GM12878 (cell line): ENCODE measurements at regions not wholly inside any gene's neighbourhood (a gene's known extent, or its start where the extent isn't known, plus 50 kb on each side); places are given as distances from the start of the nearest gene placed in this dataset.

ENCODE experiments used
- ATAC-seq: fragments of 200-7000 bp; cut with Tn5 transposase; 3 replicates; pipeline ENCODE4 v1.9.1; 2020; ENCODE audit warnings: mild to moderate bottlenecking, moderate library complexity
- BruUV-seq: library from RNA; stranded (reverse); fragments of 400-500 nt; replicated peaks from 2 replicates; lab custom pipeline; 2021; lab: Mats Ljungman, UMichigan
- CTCF ChIA-PET: fragments of 300-600 bp; sonication (Branson Sonifier 250); formaldehyde crosslinking; extraction: SDS; loops from one replicate; lab custom pipeline; 2021; ENCODE audit warnings: inconsistent platforms; lab: Yijun Ruan, JAX
- POLR2A ChIA-PET: fragments of 350-600 bp; formaldehyde crosslinking; extraction: SDS; loops from one replicate; lab custom pipeline; 2021; ENCODE audit warnings: inconsistent platforms; lab: Charles Lee
- RAD21 ChIA-PET: fragments of 300-600 bp; sonication (Branson Sonifier 250); formaldehyde crosslinking; loops from one replicate; lab custom pipeline; 2023; ENCODE audit warnings: antibody characterized with exemption; ENCODE audit not compliant: unreplicated experiment; lab: Charles Lee
- SMC1A ChIA-PET: fragments of 300-600 bp; sonication (Branson Sonifier 250); formaldehyde crosslinking; loops from one replicate; lab custom pipeline; 2023; ENCODE audit not compliant: unreplicated experiment, uncharacterized antibody; lab: Charles Lee
- DNase-seq: peaks from one replicate; pipeline ENCODE4 v3.0.0-alpha.2; 2011; ENCODE audit warnings: low read depth, low spot score
- FAIRE-seq: peaks from 3 replicates; lab custom pipeline; 2011; peaks lifted over from hg19 to GRCh38; lab: Jason Lieb, UNC
- H2AFZ ChIP-seq: 2 replicates; pipeline ENCODE4 v1.6.0; 2011; ENCODE audit warnings: low read depth, low read length, control low read depth; ENCODE audit not compliant: control insufficient read depth
- H3K27ac ChIP-seq: 2 replicates; pipeline ENCODE4 v1.5.1; 2011; ENCODE audit warnings: control low read depth; ENCODE audit not compliant: control insufficient read depth, insufficient read depth
- H3K27me3 ChIP-seq, 2 experiments: replicated peaks in 1 of 2; 2 replicates each; pipeline versions ENCODE4 v1.6.0 to v1.6.1; 2011; ENCODE audit warnings: low read length in 1 of 2; ENCODE audit not compliant: control insufficient read depth in 2 of 2, insufficient read depth in 2 of 2
- H3K36me3 ChIP-seq, 2 experiments: 2 replicates each; pipeline ENCODE4 v1.5.1; 2011; ENCODE audit warnings: low read length in 1 of 2; ENCODE audit not compliant: control insufficient read depth in 2 of 2, insufficient read depth in 2 of 2
- H3K4me1 ChIP-seq: 2 replicates; pipeline ENCODE4 v1.6.1; 2011; ENCODE audit warnings: mild to moderate bottlenecking, low read length, moderate library complexity, mixed read lengths; ENCODE audit not compliant: control insufficient read depth, insufficient read depth
- H3K4me2 ChIP-seq: 2 replicates; pipeline ENCODE4 v1.6.0; 2011; ENCODE audit warnings: control low read depth; ENCODE audit not compliant: control insufficient read depth, insufficient read depth
- H3K4me3 ChIP-seq: fragments of 200-600 bp; sonication (generic); 2 replicates; pipeline ENCODE4 v1.5.1; 2016
- H3K79me2 ChIP-seq: 2 replicates; pipeline ENCODE4 v1.6.0; 2011; ENCODE audit warnings: low read length; ENCODE audit not compliant: control insufficient read depth, insufficient read depth
- H3K9ac ChIP-seq: 2 replicates; pipeline ENCODE4 v1.8.0; 2011; ENCODE audit warnings: low read length, control low read depth, mixed read lengths; ENCODE audit not compliant: control insufficient read depth, insufficient read depth
- H3K9me3 ChIP-seq: replicated peaks from 3 replicates; pipeline ENCODE4 v1.5.1; 2011; ENCODE audit warnings: mild to moderate bottlenecking, low read length; ENCODE audit not compliant: control insufficient read depth, insufficient read depth
- H4K20me1 ChIP-seq: 2 replicates; pipeline ENCODE4 v1.6.0; 2011; ENCODE audit not compliant: control insufficient read depth, insufficient read depth
- CHD4 ChIP-seq: fragments of 200-600 bp; sonication (generic); IDR thresholded peaks from 2 replicates; pipeline ENCODE4 v1.6.1; 2016; ENCODE audit warnings: mild to moderate bottlenecking
- EGR1 ChIP-seq, 2 experiments: IDR thresholded peaks; 1 replicate in 1 of 2; 2 replicates in 1 of 2; pipeline ENCODE4 v1.6.1; 2011 to 2012; ENCODE audit warnings: low read depth in 2 of 2, low read length in 2 of 2, borderline replicate concordance in 1 of 2, mild to moderate bottlenecking in 1 of 2, moderate library complexity in 1 of 2
- FOXK2 ChIP-seq: fragments of 450-650 bp; IDR thresholded peaks from 2 replicates; pipeline ENCODE4 v1.6.1; 2017; ENCODE audit warnings: mild to moderate bottlenecking, moderate library complexity
- HSF1 ChIP-seq: fragments of 150-350 bp; IDR thresholded peaks from 2 replicates; pipeline ENCODE4 v1.6.1; 2014; ENCODE audit warnings: mild to moderate bottlenecking, low read depth, low read length
- JUND ChIP-seq: IDR thresholded peaks from 2 replicates; pipeline ENCODE4 v1.6.1; 2012; ENCODE audit warnings: low read depth, mild to moderate bottlenecking, low read length, improper control_type of control experiment, moderate library complexity
- MEF2A ChIP-seq: IDR thresholded peaks from 2 replicates; pipeline ENCODE4 v1.6.1; 2011; ENCODE audit warnings: low read depth, mild to moderate bottlenecking, low read length, moderate library complexity; ENCODE audit not compliant: insufficient read depth
- PAX5 ChIP-seq: IDR thresholded peaks from 2 replicates; pipeline ENCODE4 v1.6.1; 2011; ENCODE audit warnings: low read depth, low read length, borderline replicate concordance
- PAX8 ChIP-seq: fragments of 450-650 bp; IDR thresholded peaks from 2 replicates; pipeline ENCODE4 v1.6.1; 2017; ENCODE audit warnings: mild to moderate bottlenecking, moderate library complexity
- PRDM15 ChIP-seq: fragments of 450-650 bp; formaldehyde crosslinking; IDR thresholded peaks from 2 replicates; pipeline ENCODE4 v1.4.0; 2020; ENCODE audit warnings: mild to moderate bottlenecking, moderate library complexity
- RELA ChIP-seq: fragments of 450-650 bp; IDR thresholded peaks from 2 replicates; pipeline ENCODE4 v1.8.0; 2014; ENCODE audit warnings: borderline replicate concordance; ENCODE audit not compliant: partially characterized antibody
- RELB ChIP-seq: fragments of 450-650 bp; IDR thresholded peaks from 2 replicates; pipeline ENCODE4 v1.6.1; 2017; ENCODE audit warnings: low read depth, mild to moderate bottlenecking, moderate library complexity
- SREBF1 ChIP-seq: IDR thresholded peaks from 2 replicates; pipeline ENCODE4 v1.6.1; 2012; ENCODE audit warnings: mild to moderate bottlenecking, low read length
- SUPT20H ChIP-seq: IDR thresholded peaks from 2 replicates; pipeline ENCODE4 v1.6.1; 2011; ENCODE audit warnings: low read depth, mild to moderate bottlenecking, low read length, moderate library complexity, borderline replicate concordance; ENCODE audit not compliant: control insufficient read depth
- TARDBP ChIP-seq: IDR thresholded peaks from 2 replicates; pipeline ENCODE4 v1.6.1; 2016; ENCODE audit warnings: borderline replicate concordance
- TCF3 ChIP-seq: IDR thresholded peaks from 2 replicates; pipeline ENCODE4 v1.6.1; 2012; ENCODE audit warnings: low read depth, mild to moderate bottlenecking, low read length, borderline replicate concordance; ENCODE audit not compliant: insufficient read depth
- ZZZ3 ChIP-seq: IDR thresholded peaks from 2 replicates; pipeline ENCODE4 v1.6.1; 2011; ENCODE audit warnings: low read depth; ENCODE audit not compliant: control insufficient read depth, insufficient read length
- WGBS: methylation state at CpG from one replicate; pipeline ENCODE4 v1.1.6; 2016; ENCODE audit warnings: low lambda C conversion rate; ENCODE audit not compliant: insufficient replicate concordance, insufficient coverage; ENCODE audit errors: missing lambda C conversion rate; 5-methylcytosine and 5-hydroxymethylcytosine counted together
- in situ Hi-C: fragments of 300-500 bp; cut with MboI; formaldehyde crosslinking; loops from 9 replicates; pipeline ENCODE4 v1.14.3; 2018; ENCODE audit warnings: mixed read lengths
- intact Hi-C: fragments of 100-400 bp; cut with micrococcal nuclease; formaldehyde crosslinking; loops from one replicate; pipeline ENCODE4 v1.14.2; 2022; ENCODE audit not compliant: unreplicated experiment

- TF ChIP-seq ZZZ3 (no peak), EGR1 (IDR thresholded peaks at IDR 0.05; ENCODE audit: borderline replicate concordance in 1 of 2, low read depth in 2 of 2, low read length in 2 of 2) (no peak), MEF2A (no peak)
Measured at GRCh38 chr3:89617706-89618105, 510.3 kb downstream of the EPHA3 start (continued).

- H3K9ac ChIP-seq = no peak overlapping the region
- no peak overlapping the region for H3K4me2 ChIP-seq
- no peak overlapping the region for H3K4me3 ChIP-seq
- ATAC-seq = no peak
- H3K79me2 ChIP-seq = no peaks in the 10 kb centered on the region
- FAIRE-seq = no peak
- RAD21 ChIA-PET = interaction anchor here (1.5 kb wide), 1 partner anchor 473 kb away, joined by 6 read pairs; no protein-coding TSS in a partner anchor
- no peaks in the 10 kb centered on the region for H4K20me1 ChIP-seq
- POLR2A ChIA-PET = interaction anchor here (0.6 kb wide), 1 partner anchor 17 kb away, joined by 4 read pairs; no protein-coding TSS in a partner anchor
- SMC1A ChIA-PET = interaction anchor here (0.6 to 1.2 kb wide), 3 partner anchors 13 to 414 kb away, joined by 3 read pairs; no protein-coding TSS in a partner anchor
- H3K27me3 ChIP-seq = no peaks in the 10 kb centered on the region
- no peak overlapping the region for H3K27ac ChIP-seq
- no peak for DNase-seq
- H3K9me3 ChIP-seq = no peaks in the 10 kb centered on the region
- no peaks in the 10 kb centered on the region for H3K4me1 ChIP-seq
- BruUV-seq = no TSS peak
- H3K36me3 ChIP-seq = no peaks in the 10 kb centered on the region
- no peak overlapping the region for H2AFZ ChIP-seq
- intact Hi-C loops (no loop called here), in situ Hi-C loops (no loop called here)
- 48% methylated on average over 1 of the region's 1 CpG for WGBS
- CTCF ChIA-PET = interaction anchor here (1.7 kb wide), 1 partner anchor 63 kb away, joined by 3 read pairs; no protein-coding TSS in a partner anchor
- TF ChIP-seq SREBF1 (no peak), CHD4 (no peak), SUPT20H (no peak), RELB (no peak), TARDBP (no peak), PAX8 (no peak), JUND (no peak), HSF1 (no peak), PRDM15 (CRISPR knock-in tag) (no peak), RELA (no peak), PAX5 (no peak), TCF3 (no peak), FOXK2 (no peak)
Measured at GRCh38 chr3:89619263-89619662, 511.8 kb downstream of the EPHA3 start.
